ENCODE measurements at regions not wholly inside any gene's neighbourhood (a gene's known extent, or its start where the extent isn't known, plus 50 kb on each side); places are given as distances from the start of the nearest gene placed in this dataset.

- TF ChIP-seq ZNF792 (CRISPR knock-in tag; IDR thresholded peaks at IDR 0.05), result 0 out of 2 replicates have a peak, but pooled peaks have one; percentile 47
- TF ChIP-seq ZNF790 (CRISPR knock-in tag; IDR thresholded peaks at IDR 0.05; ENCODE audit: borderline replicate concordance), result no peak
- TF ChIP-seq PPARG (CRISPR knock-in tag; conservative IDR thresholded peaks at IDR 0.05), result peak; percentile 49; the same call in 1 of the 2 replicates
- TF ChIP-seq HIVEP1 (CRISPR knock-in tag; IDR thresholded peaks at IDR 0.05), result no peak
- TF ChIP-seq ZNF230 (CRISPR knock-in tag; IDR thresholded peaks at IDR 0.05), result no peak
- peak; percentile 52; the same call in 1 of the 2 replicates for TF ChIP-seq ZBTB7B (CRISPR knock-in tag; IDR thresholded peaks at IDR 0.05)
- peak; percentile 49; the same call in 1 of the 2 replicates for TF ChIP-seq FOXK1 (CRISPR knock-in tag; IDR thresholded peaks at IDR 0.05; ENCODE audit: borderline replicate concordance, low read depth)
- peak; percentile 60 for TF ChIP-seq NR2F2 (IDR thresholded peaks at IDR 0.05; ENCODE audit: borderline replicate concordance, low read depth)
- peak; percentile 52; the same call in 1 of the 2 replicates for TF ChIP-seq ARID3A (IDR thresholded peaks at IDR 0.05; ENCODE audit: low read depth, low read length)
- TF ChIP-seq HNF4A (CRISPR knock-in tag; IDR thresholded peaks at IDR 0.05), result peak; percentile 92
- peak in 1 of 2 experiments; percentile 55; a peak in 2 of 4 replicates for TF ChIP-seq ATF4 (CRISPR knock-in tag; IDR thresholded peaks at IDR 0.05)
- TF ChIP-seq SALL1 (CRISPR knock-in tag; IDR thresholded peaks at IDR 0.05), result peak; percentile 54; the same call in 1 of the 2 replicates
- TF ChIP-seq CEBPB (IDR thresholded peaks at IDR 0.05; ENCODE audit: borderline replicate concordance, low read depth, low read length), result peak; percentile 75
- TF ChIP-seq KDM4B (CRISPR knock-in tag; IDR thresholded peaks at IDR 0.05), result no peak
- peak; percentile 80 for TF ChIP-seq PITX1 (CRISPR knock-in tag; IDR thresholded peaks at IDR 0.05)
- no peak for TF ChIP-seq NAIF1 (CRISPR knock-in tag; IDR thresholded peaks at IDR 0.05; ENCODE audit: borderline replicate concordance)
- TF ChIP-seq JUN (CRISPR knock-in tag; IDR thresholded peaks at IDR 0.05), result no peak
- TF ChIP-seq ZBTB20 (CRISPR knock-in tag; IDR thresholded peaks at IDR 0.05; ENCODE audit: borderline replicate concordance, low read depth), result peak; percentile 46; the same call in 1 of the 2 replicates
- TF ChIP-seq ZNF33A (CRISPR knock-in tag; IDR thresholded peaks at IDR 0.05; ENCODE audit: borderline replicate concordance), result no peak
- TF ChIP-seq THAP11 (CRISPR knock-in tag; IDR thresholded peaks at IDR 0.05), result peak; percentile 9; the same call in 1 of the 2 replicates
- peak; percentile 45; the same call in 1 of the 2 replicates for TF ChIP-seq ZNF12 (CRISPR knock-in tag; IDR thresholded peaks at IDR 0.05)
- peak; percentile 86 for TF ChIP-seq POGZ (CRISPR knock-in tag; IDR thresholded peaks at IDR 0.05)
- peak; percentile 82; the same call in 1 of the 2 replicates for TF ChIP-seq SOX5 (CRISPR knock-in tag; IDR thresholded peaks at IDR 0.05; ENCODE audit: borderline replicate concordance)
- peak; percentile 82 for TF ChIP-seq MED1 (CRISPR knock-in tag; IDR thresholded peaks at IDR 0.05)
- TF ChIP-seq CCDC6 (CRISPR knock-in tag; IDR thresholded peaks at IDR 0.05), result 0 out of 2 replicates have a peak, but pooled peaks have one; percentile 47
- peak; percentile 78 for TF ChIP-seq RARA (CRISPR knock-in tag; IDR thresholded peaks at IDR 0.05)
- TF ChIP-seq, protein P1, sequence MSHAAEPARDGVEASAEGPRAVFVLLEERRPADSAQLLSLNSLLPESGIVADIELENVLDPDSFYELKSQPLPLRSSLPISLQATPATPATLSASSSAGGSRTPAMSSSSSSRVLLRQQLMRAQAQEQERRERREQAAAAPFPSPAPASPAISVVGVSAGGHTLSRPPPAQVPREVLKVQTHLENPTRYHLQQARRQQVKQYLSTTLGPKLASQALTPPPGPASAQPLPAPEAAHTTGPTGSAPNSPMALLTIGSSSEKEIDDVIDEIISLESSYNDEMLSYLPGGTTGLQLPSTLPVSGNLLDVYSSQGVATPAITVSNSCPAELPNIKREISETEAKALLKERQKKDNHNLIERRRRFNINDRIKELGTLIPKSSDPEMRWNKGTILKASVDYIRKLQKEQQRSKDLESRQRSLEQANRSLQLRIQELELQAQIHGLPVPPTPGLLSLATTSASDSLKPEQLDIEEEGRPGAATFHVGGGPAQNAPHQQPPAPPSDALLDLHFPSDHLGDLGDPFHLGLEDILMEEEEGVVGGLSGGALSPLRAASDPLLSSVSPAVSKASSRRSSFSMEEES (CRISPR knock-in tag; IDR thresholded peaks at IDR 0.05), result 0 out of 2 replicates have a peak, but pooled peaks have one; percentile 37
- peak; percentile 90 for TF ChIP-seq ESRRA (CRISPR knock-in tag; IDR thresholded peaks at IDR 0.05; ENCODE audit: low read depth)
Measured at GRCh38 chr3:177512945-177513814, 315.9 kb upstream of the TBL1XR1 start (continued).
